Prostate gland (tissue), 2 donors: ENCODE measurements at regions not wholly inside any gene's neighbourhood (a gene's known extent, or its start where the extent isn't known, plus 50 kb on each side); places are given as distances from the start of the nearest gene placed in this dataset.

Source experiments
- CTCF ChIP-seq, 4 experiments: fragments of 200-600 bp in 2 of 4; fragments of 450-650 bp in 2 of 4; sonication (generic) in 2 of 4; IDR thresholded peaks; 1 replicate in 3 of 4; 2 replicates in 1 of 4; pipeline ENCODE4 v1.5.1; 2016 to 2019; ENCODE audit warnings: antibody characterized with exemption in 4 of 4, mild to moderate bottlenecking in 2 of 4, moderate library complexity in 2 of 4
- POLR2A ChIP-seq: fragments of 450-650 bp; IDR thresholded peaks from one replicate; pipeline ENCODE4 v1.6.1; 2016; ENCODE audit warnings: antibody characterized with exemption, mild to moderate bottlenecking
- POLR2AphosphoS5 ChIP-seq: sonication (generic); formaldehyde crosslinking; IDR thresholded peaks from one replicate; pipeline ENCODE4 v1.6.1; 2017; ENCODE audit warnings: antibody characterized with exemption

GRCh38 chr4:97493815-97494518, 649.3 kb downstream of the STPG2 start:
- TF ChIP-seq CTCF (IDR thresholded peaks at IDR 0.05) (no peak), POLR2AphosphoS5 (no peak), POLR2A (no peak)
